B cell (primary cell): ENCODE measurements at regions not wholly inside any gene's neighbourhood (a gene's known extent, or its start where the extent isn't known, plus 50 kb on each side); places are given as distances from the start of the nearest gene placed in this dataset.
"Not testable (repeated sequence)": the region's sequence is repeated elsewhere in the genome, so short reads cannot be mapped to it uniquely, and the experiment has no call there.

Source experiments
- ATAC-seq: fragments of 200-7000 bp; cut with Tn5 transposase; one replicate; pipeline ENCODE4 v1.10.0; 2021; ENCODE audit warnings: low read depth, mild to moderate bottlenecking, moderate number of reproducible peaks, moderate library complexity
- CTCF ChIA-PET: fragments of 350-600 bp; sonication (Branson Sonifier 250); formaldehyde crosslinking; loops from one replicate; lab custom pipeline; 2021; ENCODE audit warnings: antibody characterized with exemption, inconsistent platforms; lab: Charles Lee
- POLR2A ChIA-PET: fragments of 350-600 bp; sonication (Branson Sonifier 250); formaldehyde crosslinking; loops from one replicate; lab custom pipeline; 2021; ENCODE audit warnings: antibody characterized with exemption; lab: Charles Lee
- DNase-seq: peaks from one replicate; pipeline ENCODE4 v3.0.0; 2013
- H2AFZ ChIP-seq: 2 replicates; pipeline ENCODE4 v1.6.1; 2012; ENCODE audit warnings: mild to moderate bottlenecking, low read depth, low read length; ENCODE audit not compliant: insufficient read depth, poor library complexity, severe bottlenecking
- H3K27ac ChIP-seq, 2 donors: 1 replicate in 1 of 2; 2 replicates in 1 of 2; pipeline ENCODE4 v1.5.1; 2012 to 2013; ENCODE audit warnings: low read length in 2 of 2, mild to moderate bottlenecking in 2 of 2, moderate library complexity in 1 of 2
- H3K27me3 ChIP-seq, 4 experiments: fragments of 200-600 bp in 1 of 4; sonication (generic) in 1 of 4; replicated peaks in 1 of 4; 1 replicate in 2 of 4; 2 replicates in 2 of 4; pipeline versions ENCODE4 v1.6.1 to v1.7.0; 2013 to 2016; ENCODE audit warnings: low read length in 3 of 4, mild to moderate bottlenecking in 2 of 4, mixed read lengths in 1 of 4, moderate library complexity in 1 of 4; ENCODE audit not compliant: insufficient read depth in 4 of 4, control insufficient read depth in 3 of 4; ENCODE audit errors: control extremely low read depth in 1 of 4
- H3K36me3 ChIP-seq, 2 experiments: replicated peaks in 1 of 2; 1 replicate in 1 of 2; 2 replicates in 1 of 2; pipeline versions ENCODE4 v1.6.1 to v1.7.1; 2013; ENCODE audit warnings: low read length in 1 of 2; ENCODE audit not compliant: insufficient read depth in 2 of 2, control insufficient read depth in 1 of 2; ENCODE audit errors: control extremely low read depth in 1 of 2, extremely low read depth in 1 of 2
- H3K4me1 ChIP-seq, 2 donors: fragments of 200-600 bp in 1 of 2; sonication (generic) in 1 of 2; 1 replicate in 1 of 2; 2 replicates in 1 of 2; pipeline versions ENCODE4 v1.5.1 to v1.6.1; 2013 to 2017; ENCODE audit warnings: low read length in 2 of 2; ENCODE audit not compliant: control insufficient read depth in 2 of 2, insufficient read depth in 2 of 2
- H3K4me2 ChIP-seq: replicated peaks from 2 replicates; pipeline ENCODE3; 2012; ENCODE audit warnings: mild to moderate bottlenecking, low read depth, low read length; ENCODE audit not compliant: poor library complexity, severe bottlenecking
- H3K4me3 ChIP-seq, 5 experiments: fragments of 200-600 bp in 1 of 5; sonication (generic) in 1 of 5; 1 replicate in 3 of 5; 2 replicates in 2 of 5; pipeline versions ENCODE4 v1.5.1 to v1.7.0; 2011 to 2016; ENCODE audit warnings: low read length in 4 of 5, mild to moderate bottlenecking in 4 of 5, low read depth in 2 of 5, control low read depth in 1 of 5, moderate library complexity in 1 of 5; ENCODE audit not compliant: insufficient read depth in 1 of 5; ENCODE audit errors: control extremely low read depth in 1 of 5, extremely low read depth in 1 of 5
- H3K79me2 ChIP-seq: fragments of 200-600 bp; sonication (generic); one replicate; pipeline ENCODE4 v1.6.0; 2016; ENCODE audit warnings: low read length; ENCODE audit not compliant: control insufficient read depth, insufficient read depth
- H3K9ac ChIP-seq: fragments of 200-600 bp; sonication (generic); 2 replicates; pipeline ENCODE4 v1.6.1; 2017; ENCODE audit warnings: mild to moderate bottlenecking, low read length, moderate library complexity
- H3K9me3 ChIP-seq, 3 donors: one replicate each; pipeline versions ENCODE4 v1.6.1 to v1.7.1; 2013; ENCODE audit warnings: low read length in 2 of 3; ENCODE audit not compliant: control insufficient read depth in 2 of 3, insufficient read depth in 1 of 3; ENCODE audit errors: control extremely low read depth in 1 of 3
- H4K20me1 ChIP-seq: 2 replicates; pipeline ENCODE4 v1.6.0; 2012; ENCODE audit warnings: mild to moderate bottlenecking, low read length; ENCODE audit not compliant: insufficient read depth, control insufficient read depth, poor library complexity, severe bottlenecking
- H3K27ac Mint-ChIP-seq: one replicate; pipeline ENCODE4 v1.8.0; 2021; ENCODE audit warnings: mixed read lengths
- H3K27me3 Mint-ChIP-seq: one replicate; pipeline ENCODE4 v1.8.0; 2021; ENCODE audit warnings: mixed read lengths
- H3K4me1 Mint-ChIP-seq: one replicate; pipeline ENCODE4 v1.8.0; 2021; ENCODE audit warnings: mixed read lengths
- H3K4me3 Mint-ChIP-seq: one replicate; pipeline ENCODE4 v1.8.0; 2021; ENCODE audit warnings: mixed read lengths
- H3K9me3 Mint-ChIP-seq: one replicate; pipeline ENCODE4 v1.8.0; 2022; ENCODE audit warnings: mixed read lengths; ENCODE audit not compliant: insufficient read depth
- CTCF ChIP-seq: fragments of 200-600 bp; IDR thresholded peaks from one replicate; pipeline ENCODE4 v1.8.0; 2022; ENCODE audit warnings: antibody characterized with exemption, mild to moderate bottlenecking
- EZH2 ChIP-seq: IDR thresholded peaks from 2 replicates; pipeline ENCODE4 v1.6.1; 2012; ENCODE audit warnings: borderline replicate concordance, low read depth, mild to moderate bottlenecking, moderate library complexity, low read length; ENCODE audit not compliant: insufficient read depth, poor library complexity, severe bottlenecking
- WGBS: methylation state at CpG from one replicate; pipeline ENCODE4 v1.1.5; 2013; ENCODE audit warnings: missing lambda C conversion rate; ENCODE audit not compliant: insufficient coverage; 5-methylcytosine and 5-hydroxymethylcytosine counted together
- intact Hi-C: fragments of 100-400 bp; cut with micrococcal nuclease; formaldehyde crosslinking; loops from one replicate; pipeline ENCODE4 v1.10.0; 2022

- H2AFZ ChIP-seq, result no peak overlapping the region
- ATAC-seq (no peak), DNase-seq (no peak)
- no peak overlapping the region for H3K4me3 ChIP-seq
- H3K27ac ChIP-seq, result no peak overlapping the region
- H3K9me3 Mint-ChIP-seq, result no peaks in the 10 kb centered on the region
- no peaks in the 10 kb centered on the region for H3K4me1 Mint-ChIP-seq
- WGBS, result no CpG with 5 or more reads among the region's 5 CpGs
- H3K27me3 ChIP-seq, result no peaks in the 10 kb centered on the region
- no peak overlapping the region for H3K9ac ChIP-seq
- ChIA-PET POLR2A (no interaction called here), CTCF (no interaction called here)
- TF ChIP-seq EZH2 (no peak), CTCF (no peak)
- no peaks in the 10 kb centered on the region for H3K4me1 ChIP-seq
- H3K4me2 ChIP-seq, result no peak overlapping the region
- H3K4me3 Mint-ChIP-seq, result no peak overlapping the region
- no peaks in the 10 kb centered on the region for H4K20me1 ChIP-seq
- no peak overlapping the region for H3K27ac Mint-ChIP-seq
- H3K36me3 ChIP-seq, result no peaks in the 10 kb centered on the region
- H3K27me3 Mint-ChIP-seq, result no peaks in the 10 kb centered on the region
- no peaks in the 10 kb centered on the region for H3K79me2 ChIP-seq
- no peaks in the 10 kb centered on the region for H3K9me3 ChIP-seq
- intact Hi-C loops, result no loop called here
Measured at GRCh38 chr5:29462241-29462640, 1731.2 kb upstream of the CDH6 start.

GRCh38 chr5:29460971-29461559 is 1732.4 kb upstream of the CDH6 start:
- H3K4me1 ChIP-seq, result no peaks in the 10 kb centered on the region
- H3K27me3 Mint-ChIP-seq, result no peaks in the 10 kb centered on the region
- no peak overlapping the region for H3K27ac Mint-ChIP-seq
- no peaks in the 10 kb centered on the region for H3K9me3 Mint-ChIP-seq
- DNase-seq (no peak), ATAC-seq (no peak)
- no peaks in the 10 kb centered on the region for H4K20me1 ChIP-seq
- TF ChIP-seq CTCF (no peak), EZH2 (no peak)
- no peak overlapping the region for H3K27ac ChIP-seq
- no peaks in the 10 kb centered on the region for H3K36me3 ChIP-seq
- H3K9me3 ChIP-seq, result peaks cover 0 to 2% (median 0%) of the 10 kb centered on the region in 3 donors
- no peak overlapping the region for H3K4me3 ChIP-seq
- H3K4me3 Mint-ChIP-seq, result no peak overlapping the region
- H2AFZ ChIP-seq, result no peak overlapping the region
- CTCF ChIA-PET, result no interaction called here
- no peaks in the 10 kb centered on the region for H3K79me2 ChIP-seq
- H3K9ac ChIP-seq, result no peak overlapping the region
- H3K4me2 ChIP-seq, result no peak overlapping the region
- H3K27me3 ChIP-seq, result no peaks in the 10 kb centered on the region
- H3K4me1 Mint-ChIP-seq, result no peaks in the 10 kb centered on the region
- POLR2A ChIA-PET, result no interaction called here
- WGBS, result 100% methylated on average over 1 of the region's 4 CpGs
- intact Hi-C loops, result no loop called here

- H3K9me3 Mint-ChIP-seq, H3K79me2 ChIP-seq, H3K27me3 Mint-ChIP-seq, H3K9ac ChIP-seq, H3K4me3 ChIP-seq, H3K36me3 ChIP-seq, intact Hi-C loops, H3K4me3 Mint-ChIP-seq, POLR2A ChIA-PET, H3K27me3 ChIP-seq, H3K27ac ChIP-seq, DNase-seq, H3K4me2 ChIP-seq, H3K4me1 Mint-ChIP-seq, CTCF ChIA-PET, H3K27ac Mint-ChIP-seq, H3K9me3 ChIP-seq, H2AFZ ChIP-seq, H4K20me1 ChIP-seq, ATAC-seq, H3K4me1 ChIP-seq: not testable (repeated sequence)
- no CpG with 5 or more reads among the region's 1 CpG for WGBS
Measured at GRCh38 chr5:29451004-29451403, 1742.5 kb upstream of the CDH6 start.
